HCT116 (cell line): ENCODE measurements at regions not wholly inside any gene's neighbourhood (a gene's known extent, or its start where the extent isn't known, plus 50 kb on each side); places are given as distances from the start of the nearest gene placed in this dataset.

ENCODE experiments used
- ATAC-seq: fragments of 200-7000 bp; cut with Tn5 transposase; 2 replicates; pipeline ENCODE4 v1.9.1; 2020; ENCODE audit warnings: mild to moderate bottlenecking, moderate library complexity
- BruUV-seq: library from RNA; stranded (reverse); fragments of 400-500 nt; replicated peaks from 2 replicates; lab custom pipeline; 2021; lab: Mats Ljungman, UMichigan
- CTCF ChIA-PET: fragments of 300-600 bp; sonication (Branson Sonifier 250); formaldehyde crosslinking; loops from one replicate; lab custom pipeline; 2021; ENCODE audit warnings: antibody characterized with exemption; lab: Charles Lee
- POLR2A ChIA-PET: fragments of 300-600, 350-600 bp; sonication (Branson Sonifier 250); formaldehyde crosslinking; loops from one replicate; lab custom pipeline; 2021; ENCODE audit warnings: antibody characterized with exemption; lab: Charles Lee
- RAD21 ChIA-PET, 2 experiments: fragments of 300-600 bp; sonication (Branson Sonifier 250); formaldehyde crosslinking; loops; one replicate each; lab custom pipeline; 2023; ENCODE audit warnings: low total read pairs in 2 of 2; ENCODE audit not compliant: uncharacterized antibody in 2 of 2, unreplicated experiment in 2 of 2, low non-redundant PET in 1 of 2; lab: Charles Lee
- DNase-seq: peaks from one replicate; pipeline ENCODE4 v3.0.0-alpha.2; 2010; ENCODE audit warnings: low read depth, low spot score
- H2AFZ ChIP-seq: fragments of 200-600 bp; shearing (Covaris generic), sonication (generic); 2 replicates; pipeline ENCODE4 v1.6.1; 2017; ENCODE audit warnings: low read depth, mixed run types, mixed read lengths, antibody characterized with exemption, low read length; ENCODE audit not compliant: poor library complexity, severe bottlenecking
- H3K27ac ChIP-seq: 2 replicates; pipeline ENCODE4 v1.5.1; 2012; ENCODE audit warnings: low read depth, low read length
- H3K27me3 ChIP-seq: fragments of 200-600 bp; sonication (generic); 2 replicates; pipeline ENCODE4 v1.6.1; 2016; ENCODE audit warnings: mixed run types, low read length, mixed read lengths; ENCODE audit not compliant: insufficient read depth
- H3K36me3 ChIP-seq, 2 experiments: fragments of 200-500 bp in 1 of 2; fragments of 200-600 bp in 1 of 2; sonication (Bioruptor generic) in 1 of 2; sonication (generic) in 1 of 2; 2 replicates each; pipeline versions ENCODE4 v1.5.1 to v1.6.1; 2014 to 2016; ENCODE audit warnings: low read length in 2 of 2, inconsistent platforms in 1 of 2, mixed read lengths in 1 of 2, mixed run types in 1 of 2; ENCODE audit not compliant: insufficient read depth in 2 of 2, control insufficient read depth in 1 of 2
- H3K4me1 ChIP-seq, 2 experiments: fragments of 200-600 bp in 1 of 2; sonication (generic) in 1 of 2; 2 replicates each; pipeline versions ENCODE4 v1.5.1 to v1.6.1; 2012 to 2017; ENCODE audit warnings: low read length in 2 of 2, inconsistent platforms in 1 of 2, mild to moderate bottlenecking in 1 of 2, mixed read lengths in 1 of 2, mixed run types in 1 of 2, moderate library complexity in 1 of 2; ENCODE audit not compliant: insufficient read depth in 2 of 2, control insufficient read depth in 1 of 2
- H3K4me2 ChIP-seq: fragments of 200-600 bp; sonication (generic); 2 replicates; pipeline ENCODE4 v1.6.1; 2017; ENCODE audit warnings: mixed run types, low read length, mixed read lengths
- H3K4me3 ChIP-seq, 2 experiments: fragments of 200-600 bp in 1 of 2; sonication (generic) in 1 of 2; replicated peaks in 1 of 2; 2 replicates each; pipeline ENCODE4 v1.5.1; 2011 to 2016; ENCODE audit warnings: low read length in 2 of 2, control low read depth in 1 of 2, low read depth in 1 of 2, mild to moderate bottlenecking in 1 of 2, mixed read lengths in 1 of 2, mixed run types in 1 of 2
- H3K79me2 ChIP-seq: fragments of 200-600 bp; sonication (generic); 2 replicates; pipeline ENCODE4 v1.6.1; 2017; ENCODE audit warnings: mild to moderate bottlenecking, mixed run types, low read length, moderate library complexity, mixed read lengths; ENCODE audit not compliant: insufficient read depth
- H3K9ac ChIP-seq: fragments of 200-600 bp; sonication (generic); 2 replicates; pipeline ENCODE4 v1.6.1; 2016; ENCODE audit warnings: low read length, mixed read lengths
- H3K9me2 ChIP-seq: fragments of 200-600 bp; sonication (generic), shearing (Covaris generic); 2 replicates; pipeline ENCODE4 v1.6.1; 2017; ENCODE audit warnings: mixed run types, mild to moderate bottlenecking, moderate library complexity; ENCODE audit not compliant: insufficient read depth
- H3K9me3 ChIP-seq, 2 experiments: fragments of 200-500 bp in 1 of 2; fragments of 200-600 bp in 1 of 2; sonication (Bioruptor generic) in 1 of 2; sonication (generic) in 1 of 2; 2 replicates each; pipeline ENCODE4 v1.6.1; 2014 to 2017; ENCODE audit warnings: low read length in 2 of 2, mixed read lengths in 2 of 2, inconsistent platforms in 1 of 2, low read depth in 1 of 2, mild to moderate bottlenecking in 1 of 2, mixed run types in 1 of 2, moderate library complexity in 1 of 2; ENCODE audit not compliant: control insufficient read depth in 1 of 2, insufficient read depth in 1 of 2
- H4K20me1 ChIP-seq: fragments of 200-600 bp; sonication (generic), shearing (Covaris generic); 2 replicates; pipeline ENCODE4 v1.6.1; 2017; ENCODE audit warnings: mixed run types, mild to moderate bottlenecking, moderate library complexity; ENCODE audit not compliant: insufficient read depth
- CBX3 ChIP-seq: IDR thresholded peaks from 2 replicates; pipeline ENCODE4 v1.6.1; 2012; ENCODE audit warnings: low read depth
- CEBPB ChIP-seq: IDR thresholded peaks from 2 replicates; pipeline ENCODE4 v1.6.1; 2012; ENCODE audit warnings: low read depth
- EGR1 ChIP-seq: IDR thresholded peaks from 2 replicates; pipeline ENCODE4 v1.6.1; 2012; ENCODE audit warnings: low read depth
- EZH2phosphoT487 ChIP-seq: fragments of 200-600 bp; IDR thresholded peaks from 2 replicates; pipeline ENCODE4 v1.6.1; 2018; ENCODE audit warnings: antibody characterized with exemption, borderline replicate concordance
- FOSL1 ChIP-seq: IDR thresholded peaks from 2 replicates; pipeline ENCODE4 v1.6.1; 2012; ENCODE audit warnings: low read depth
- JUND ChIP-seq: IDR thresholded peaks from 2 replicates; pipeline ENCODE4 v1.6.1; 2012
- RAD21 ChIP-seq: IDR thresholded peaks from 2 replicates; pipeline ENCODE4 v1.6.1; 2012; ENCODE audit warnings: low read depth, mild to moderate bottlenecking
- SIN3A ChIP-seq: IDR thresholded peaks from 2 replicates; pipeline ENCODE4 v1.6.1; 2012; ENCODE audit warnings: low read depth
- SRF ChIP-seq: IDR thresholded peaks from 2 replicates; pipeline ENCODE4 v1.6.1; 2012; ENCODE audit warnings: low read depth
- TCF7L2 ChIP-seq: IDR thresholded peaks from 2 replicates; pipeline ENCODE4 v1.7.0; 2011; ENCODE audit warnings: borderline replicate concordance, inconsistent platforms; ENCODE audit not compliant: insufficient read depth, insufficient read length; ENCODE audit errors: extremely low read depth
- ZFX ChIP-seq: fragments of 450-650 bp; IDR thresholded peaks from 2 replicates; pipeline ENCODE4 v1.6.1; 2017
- ZNF274 ChIP-seq: fragments of 200-500 bp; sonication (Bioruptor generic); IDR thresholded peaks from 2 replicates; pipeline ENCODE4 v1.6.1; 2014; ENCODE audit warnings: mild to moderate bottlenecking, low read depth, low read length, inconsistent platforms
- intact Hi-C: fragments of 100-400 bp; cut with micrococcal nuclease; formaldehyde crosslinking; loops from 2 replicates; pipeline ENCODE4 v1.10.0; 2022
- TF ChIP-seq, protein P1 (sequence below): IDR thresholded peaks from 2 replicates; pipeline ENCODE4 v1.6.1; 2011; ENCODE audit warnings: mild to moderate bottlenecking, low read length, moderate library complexity; ENCODE audit not compliant: insufficient replicate concordance; ENCODE audit errors: extremely low read depth
- TF ChIP-seq, protein P2 (sequence below): IDR thresholded peaks from 2 replicates; pipeline ENCODE4 v1.6.1; 2012; ENCODE audit warnings: low read depth
- TF ChIP-seq, protein P3 (sequence below): IDR thresholded peaks from 2 replicates; pipeline ENCODE4 v1.6.1; 2012

DNA sequence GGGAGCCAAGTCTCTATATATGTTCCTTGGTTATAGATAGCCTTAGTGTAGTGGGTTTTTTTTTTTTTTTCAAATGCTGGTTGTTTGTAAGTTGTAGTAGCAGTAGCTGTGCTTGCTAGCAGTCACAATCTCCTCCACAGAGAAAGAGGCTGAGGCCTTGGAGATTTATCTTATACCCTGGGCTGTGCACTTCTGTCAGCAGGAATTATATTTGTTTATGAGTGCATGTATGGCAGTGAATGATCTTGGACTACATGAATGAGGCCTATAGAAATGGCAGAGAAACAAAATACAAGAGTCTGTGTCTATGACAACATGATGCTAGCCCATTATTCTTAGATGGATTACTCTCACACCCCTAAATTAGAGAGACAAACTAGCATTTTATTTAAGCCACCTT lies 1674.2 kb upstream of the ADGRL3 start (continued):
- TF ChIP-seq, protein P1, sequence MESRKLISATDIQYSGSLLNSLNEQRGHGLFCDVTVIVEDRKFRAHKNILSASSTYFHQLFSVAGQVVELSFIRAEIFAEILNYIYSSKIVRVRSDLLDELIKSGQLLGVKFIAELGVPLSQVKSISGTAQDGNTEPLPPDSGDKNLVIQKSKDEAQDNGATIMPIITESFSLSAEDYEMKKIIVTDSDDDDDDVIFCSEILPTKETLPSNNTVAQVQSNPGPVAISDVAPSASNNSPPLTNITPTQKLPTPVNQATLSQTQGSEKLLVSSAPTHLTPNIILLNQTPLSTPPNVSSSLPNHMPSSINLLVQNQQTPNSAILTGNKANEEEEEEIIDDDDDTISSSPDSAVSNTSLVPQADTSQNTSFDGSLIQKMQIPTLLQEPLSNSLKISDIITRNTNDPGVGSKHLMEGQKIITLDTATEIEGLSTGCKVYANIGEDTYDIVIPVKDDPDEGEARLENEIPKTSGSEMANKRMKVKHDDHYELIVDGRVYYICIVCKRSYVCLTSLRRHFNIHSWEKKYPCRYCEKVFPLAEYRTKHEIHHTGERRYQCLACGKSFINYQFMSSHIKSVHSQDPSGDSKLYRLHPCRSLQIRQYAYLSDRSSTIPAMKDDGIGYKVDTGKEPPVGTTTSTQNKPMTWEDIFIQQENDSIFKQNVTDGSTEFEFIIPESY: no peak
- no peak for TF ChIP-seq SRF
- no peak for TF ChIP-seq CEBPB
- TF ChIP-seq ZFX: no peak

DNA sequence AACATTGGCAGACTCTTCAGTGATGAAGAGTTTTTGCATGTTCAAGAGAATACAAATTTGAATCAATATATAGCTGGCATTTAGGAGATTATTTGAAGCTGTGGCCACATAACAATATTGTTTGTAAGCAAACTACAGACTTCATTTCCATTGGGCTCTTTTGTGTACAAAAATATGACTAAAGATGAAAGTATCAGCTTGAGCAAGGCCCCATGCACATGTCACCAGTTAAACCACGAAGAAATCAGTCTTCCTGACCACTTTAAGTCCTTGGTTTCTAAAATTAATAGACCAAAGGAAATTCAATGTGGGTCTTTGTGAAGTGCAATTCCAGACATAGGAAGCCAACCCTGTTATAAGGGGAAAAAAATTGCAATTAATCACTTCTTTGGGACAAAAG lies 1664.6 kb upstream of the ADGRL3 start:
- peaks cover 6 to 17% of the 10 kb centered on the region in 2 experiments; a peak in 2 of 4 replicates for H3K9me3 ChIP-seq
- no peak overlapping the region for H3K27ac ChIP-seq
- ChIA-PET RAD21 (no interaction called here), POLR2A (no interaction called here), CTCF (no interaction called here)
- no peak overlapping the region for H2AFZ ChIP-seq
- H3K9ac ChIP-seq: no peak overlapping the region
- no peaks in the 10 kb centered on the region for H3K27me3 ChIP-seq
- DNase-seq (no peak), ATAC-seq (no peak)
- no TSS peak for BruUV-seq
- intact Hi-C loops: no loop called here
- H3K4me3 ChIP-seq: no peak overlapping the region
- TF ChIP-seq SIN3A (no peak), EGR1 (no peak), ZFX (no peak), CBX3 (no peak), TCF7L2 (no peak), JUND (no peak), EZH2phosphoT487 (no peak), RAD21 (no peak), ZNF274 (no peak), SRF (no peak), FOSL1 (no peak)
- TF ChIP-seq, protein P1: no peak
- TF ChIP-seq, protein P2, sequence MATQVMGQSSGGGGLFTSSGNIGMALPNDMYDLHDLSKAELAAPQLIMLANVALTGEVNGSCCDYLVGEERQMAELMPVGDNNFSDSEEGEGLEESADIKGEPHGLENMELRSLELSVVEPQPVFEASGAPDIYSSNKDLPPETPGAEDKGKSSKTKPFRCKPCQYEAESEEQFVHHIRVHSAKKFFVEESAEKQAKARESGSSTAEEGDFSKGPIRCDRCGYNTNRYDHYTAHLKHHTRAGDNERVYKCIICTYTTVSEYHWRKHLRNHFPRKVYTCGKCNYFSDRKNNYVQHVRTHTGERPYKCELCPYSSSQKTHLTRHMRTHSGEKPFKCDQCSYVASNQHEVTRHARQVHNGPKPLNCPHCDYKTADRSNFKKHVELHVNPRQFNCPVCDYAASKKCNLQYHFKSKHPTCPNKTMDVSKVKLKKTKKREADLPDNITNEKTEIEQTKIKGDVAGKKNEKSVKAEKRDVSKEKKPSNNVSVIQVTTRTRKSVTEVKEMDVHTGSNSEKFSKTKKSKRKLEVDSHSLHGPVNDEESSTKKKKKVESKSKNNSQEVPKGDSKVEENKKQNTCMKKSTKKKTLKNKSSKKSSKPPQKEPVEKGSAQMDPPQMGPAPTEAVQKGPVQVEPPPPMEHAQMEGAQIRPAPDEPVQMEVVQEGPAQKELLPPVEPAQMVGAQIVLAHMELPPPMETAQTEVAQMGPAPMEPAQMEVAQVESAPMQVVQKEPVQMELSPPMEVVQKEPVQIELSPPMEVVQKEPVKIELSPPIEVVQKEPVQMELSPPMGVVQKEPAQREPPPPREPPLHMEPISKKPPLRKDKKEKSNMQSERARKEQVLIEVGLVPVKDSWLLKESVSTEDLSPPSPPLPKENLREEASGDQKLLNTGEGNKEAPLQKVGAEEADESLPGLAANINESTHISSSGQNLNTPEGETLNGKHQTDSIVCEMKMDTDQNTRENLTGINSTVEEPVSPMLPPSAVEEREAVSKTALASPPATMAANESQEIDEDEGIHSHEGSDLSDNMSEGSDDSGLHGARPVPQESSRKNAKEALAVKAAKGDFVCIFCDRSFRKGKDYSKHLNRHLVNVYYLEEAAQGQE: no peak
- TF ChIP-seq, protein P3, sequence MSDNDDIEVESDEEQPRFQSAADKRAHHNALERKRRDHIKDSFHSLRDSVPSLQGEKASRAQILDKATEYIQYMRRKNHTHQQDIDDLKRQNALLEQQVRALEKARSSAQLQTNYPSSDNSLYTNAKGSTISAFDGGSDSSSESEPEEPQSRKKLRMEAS: no peak
- no peak overlapping the region for H3K4me2 ChIP-seq
- H3K79me2 ChIP-seq: no peaks in the 10 kb centered on the region
- no peaks in the 10 kb centered on the region for H3K4me1 ChIP-seq
- H3K36me3 ChIP-seq: no peaks in the 10 kb centered on the region
- H4K20me1 ChIP-seq: no peaks in the 10 kb centered on the region
- H3K9me2 ChIP-seq: no peaks in the 10 kb centered on the region
